Vagina (tissue), 2 donors: ENCODE measurements at regions not wholly inside any gene's neighbourhood (a gene's known extent, or its start where the extent isn't known, plus 50 kb on each side); places are given as distances from the start of the nearest gene placed in this dataset.

Experiments used
- DNase-seq, 2 donors: peaks; one replicate each; pipeline ENCODE4 v3.0.0-alpha.2; 2017; ENCODE audit errors: extremely low spot score in 2 of 2
- H3K27ac ChIP-seq: fragments of 200-600 bp; sonication (generic); one replicate; pipeline ENCODE4 v1.5.1; 2019
- H3K27me3 ChIP-seq: fragments of 200-600 bp; sonication (generic); one replicate; pipeline ENCODE4 v1.5.1; 2019
- H3K36me3 ChIP-seq, 2 donors: fragments of 200-600 bp; sonication (generic); one replicate each; pipeline ENCODE4 v1.5.1; 2017 to 2019
- H3K4me1 ChIP-seq: fragments of 200-600 bp; sonication (generic); one replicate; pipeline ENCODE4 v1.5.1; 2019
- H3K4me3 ChIP-seq, 2 donors: fragments of 200-600 bp; sonication (generic); 1 replicate in 1 of 2; 2 replicates in 1 of 2; pipeline ENCODE4 v1.5.1; 2016 to 2019
- H3K9me3 ChIP-seq: fragments of 200-600 bp; sonication (generic); one replicate; pipeline ENCODE4 v1.5.1; 2019
- CTCF ChIP-seq, 3 experiments: fragments of 450-650 bp in 2 of 3; fragments of 200-600 bp in 1 of 3; sonication (generic) in 1 of 3; IDR thresholded peaks; one replicate each; pipeline ENCODE4 v1.5.1; 2017 to 2019; ENCODE audit warnings: antibody characterized with exemption in 3 of 3, mild to moderate bottlenecking in 2 of 3, moderate library complexity in 2 of 3
- POLR2A ChIP-seq, 2 donors: fragments of 450-650 bp; IDR thresholded peaks; one replicate each; pipeline ENCODE4 v1.6.1; 2017; ENCODE audit warnings: antibody characterized with exemption in 2 of 2, mild to moderate bottlenecking in 2 of 2, moderate library complexity in 2 of 2
- POLR2AphosphoS5 ChIP-seq, 2 donors: sonication (generic); formaldehyde crosslinking; IDR thresholded peaks; one replicate each; pipeline ENCODE4 v1.9.0; 2017; ENCODE audit warnings: antibody characterized with exemption in 2 of 2, mild to moderate bottlenecking in 2 of 2, low read depth in 1 of 2; ENCODE audit not compliant: insufficient read depth in 1 of 2
- intact Hi-C: fragments of 100-400 bp; cut with DNase I; formaldehyde crosslinking; loops from one replicate; pipeline ENCODE4 v1.15.1; 2023

DNA sequence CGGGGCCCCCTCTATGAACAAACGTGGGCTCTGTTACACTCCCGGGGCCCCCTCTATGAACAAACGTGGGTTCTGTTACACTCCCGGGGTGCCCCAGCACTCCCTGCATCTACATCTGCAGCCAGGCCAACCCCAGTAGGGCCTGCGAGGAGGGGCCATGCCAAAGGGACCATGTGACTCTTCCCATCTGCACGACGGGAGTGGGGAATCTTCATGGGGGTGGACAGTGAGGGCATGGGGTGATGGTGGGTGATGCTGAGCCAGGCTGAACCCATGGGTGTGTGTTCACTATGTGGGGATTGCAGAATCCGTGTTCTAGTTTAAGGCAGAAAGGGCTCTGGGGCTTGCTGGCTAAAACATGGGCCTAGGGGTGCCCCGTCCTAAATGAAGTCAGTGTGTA lies 69.9 kb upstream of the ARHGEF7 start:
- Histone ChIP-seq H3K27me3 (no peaks in the 10 kb centered on the region), H3K4me1 (peaks cover 11% of the 10 kb centered on the region), H3K27ac (no peak overlapping the region), H3K36me3 (no peaks in the 10 kb centered on the region), H3K4me3 (no peak overlapping the region), H3K9me3 (no peaks in the 10 kb centered on the region)
- intact Hi-C loops, result loop anchor here (10.0 kb wide), 1 partner anchor 130 kb away; the partner anchor contains the start of gene ANKRD10
- no peak for TF ChIP-seq CTCF (IDR thresholded peaks at IDR 0.05)
- no peak for TF ChIP-seq POLR2A (IDR thresholded peaks at IDR 0.05)
- TF ChIP-seq POLR2AphosphoS5 (IDR thresholded peaks at IDR 0.05; ENCODE audit: insufficient read depth in 1 of 2, low read depth in 1 of 2), result no peak
- DNase-seq, result no peak

DNA sequence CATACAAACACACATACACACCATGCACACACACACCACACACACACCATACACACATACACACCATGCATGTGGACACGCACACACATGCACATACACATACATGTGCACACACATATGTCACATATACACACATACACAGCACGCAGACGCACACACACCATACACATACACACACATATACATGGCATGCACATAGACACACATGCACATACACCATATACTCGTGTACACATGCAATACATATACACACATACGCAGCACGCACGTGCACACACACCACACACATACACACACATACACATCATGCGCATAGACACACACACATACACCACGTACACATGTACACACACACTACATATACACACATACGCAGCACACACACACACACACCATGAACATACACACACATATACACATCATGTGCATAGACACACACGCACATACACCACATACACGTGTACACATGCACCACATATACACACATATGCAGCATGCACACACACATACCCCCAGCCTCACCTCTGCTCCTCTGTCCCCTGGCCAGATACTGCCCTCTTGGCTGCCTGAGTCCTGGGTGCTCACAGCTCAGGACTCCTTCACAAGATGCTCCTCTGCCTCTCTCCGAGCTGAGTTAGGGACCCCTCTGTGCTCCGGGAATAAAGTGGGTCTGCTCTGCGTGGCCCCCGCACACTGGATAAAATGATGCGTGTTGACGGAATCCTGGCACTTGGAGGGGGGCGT lies 70.9 kb upstream of the ARHGEF7 start:
- Histone ChIP-seq H3K27ac (no peak overlapping the region), H3K4me3 (no peak overlapping the region), H3K27me3 (no peaks in the 10 kb centered on the region), H3K4me1 (peaks cover 11% of the 10 kb centered on the region), H3K36me3 (no peaks in the 10 kb centered on the region), H3K9me3 (no peaks in the 10 kb centered on the region)
- TF ChIP-seq POLR2A (IDR thresholded peaks at IDR 0.05) (no peak), POLR2AphosphoS5 (IDR thresholded peaks at IDR 0.05; ENCODE audit: insufficient read depth in 1 of 2, low read depth in 1 of 2) (no peak), CTCF (IDR thresholded peaks at IDR 0.05) (no peak)
- intact Hi-C loops, result loop anchor here (10.0 kb wide), 1 partner anchor 129 kb away; the partner anchor contains the start of gene ANKRD10
- no peak for DNase-seq

GRCh38 chr13:111043575-111043982 lies 71.5 kb upstream of the ARHGEF7 start:
- intact Hi-C loops, result loop anchor here (10.0 kb wide), 1 partner anchor 129 kb away; the partner anchor contains the start of gene ANKRD10

GRCh38 chr13:111042661-111043226 lies 72.4 kb upstream of the ARHGEF7 start:
- H3K27ac ChIP-seq, result no peak overlapping the region
- no peak for TF ChIP-seq POLR2AphosphoS5 (IDR thresholded peaks at IDR 0.05; ENCODE audit: insufficient read depth in 1 of 2, low read depth in 1 of 2)
- no peak for TF ChIP-seq POLR2A (IDR thresholded peaks at IDR 0.05)
- no peak for TF ChIP-seq CTCF (IDR thresholded peaks at IDR 0.05)
- intact Hi-C loops, result loop anchor here (10.0 kb wide), 1 partner anchor 128 kb away; the partner anchor contains the start of gene ANKRD10
- H3K4me3 ChIP-seq, result no peak overlapping the region
- H3K4me1 ChIP-seq, result peaks cover 11% of the 10 kb centered on the region
- DNase-seq, result no peak
- no peaks in the 10 kb centered on the region for H3K27me3 ChIP-seq
- no peaks in the 10 kb centered on the region for H3K36me3 ChIP-seq
- no peaks in the 10 kb centered on the region for H3K9me3 ChIP-seq

More at GRCh38 chr13:111043575-111043982, 71.5 kb upstream of the ARHGEF7 start:
- no peaks in the 10 kb centered on the region for H3K9me3 ChIP-seq
- no peak for TF ChIP-seq POLR2A (IDR thresholded peaks at IDR 0.05)
- no peak for TF ChIP-seq POLR2AphosphoS5 (IDR thresholded peaks at IDR 0.05; ENCODE audit: insufficient read depth in 1 of 2, low read depth in 1 of 2)
- TF ChIP-seq CTCF (IDR thresholded peaks at IDR 0.05), result no peak
- no peak for DNase-seq
- peaks cover 11% of the 10 kb centered on the region for H3K4me1 ChIP-seq
- no peak overlapping the region for H3K27ac ChIP-seq
- H3K27me3 ChIP-seq, result no peaks in the 10 kb centered on the region
- no peaks in the 10 kb centered on the region for H3K36me3 ChIP-seq
- no peak overlapping the region for H3K4me3 ChIP-seq

GRCh38 chr13:111040830-111041229 lies 74.3 kb upstream of the ARHGEF7 start:
- H3K27me3 ChIP-seq, result no peaks in the 10 kb centered on the region
- no peaks in the 10 kb centered on the region for H3K9me3 ChIP-seq
- H3K36me3 ChIP-seq, result no peaks in the 10 kb centered on the region
- H3K4me3 ChIP-seq, result no peak overlapping the region
- H3K4me1 ChIP-seq, result no peaks in the 10 kb centered on the region
- no peak for TF ChIP-seq POLR2A (IDR thresholded peaks at IDR 0.05)
- no peak for TF ChIP-seq POLR2AphosphoS5 (IDR thresholded peaks at IDR 0.05; ENCODE audit: insufficient read depth in 1 of 2, low read depth in 1 of 2)
- TF ChIP-seq CTCF (IDR thresholded peaks at IDR 0.05), result no peak
- DNase-seq, result no peak
- H3K27ac ChIP-seq, result no peak overlapping the region
- intact Hi-C loops, result loop anchor here (10.0 kb wide), 1 partner anchor 126 kb away; the partner anchor contains the start of gene ANKRD10
